ENCODE measurements at regions not wholly inside any gene's neighbourhood (a gene's known extent, or its start where the extent isn't known, plus 50 kb on each side); places are given as distances from the start of the nearest gene placed in this dataset.

DNA sequence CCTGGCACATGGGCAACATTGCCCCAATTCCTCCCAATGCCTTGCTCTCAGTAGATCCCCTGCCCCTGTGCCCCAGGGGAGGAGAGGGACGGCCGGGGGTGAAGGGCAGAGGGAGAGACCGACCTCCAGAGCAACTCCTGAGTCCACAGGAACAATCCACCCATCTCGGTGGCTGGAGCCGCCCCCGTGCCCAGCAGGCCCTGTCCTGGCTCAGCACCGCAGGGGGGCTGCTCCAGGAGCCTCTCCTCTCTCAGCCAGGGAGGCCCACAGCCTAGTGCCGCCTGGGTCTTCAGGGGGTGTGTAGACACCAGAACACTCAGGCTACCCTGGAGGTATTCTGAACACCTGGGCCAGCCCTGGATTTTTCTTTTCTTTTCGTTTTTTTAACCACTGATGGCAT, 233.7 kb upstream of the SDK2 start:
- Histone ChIP-seq H3K36me3 (no peaks in the 10 kb centered on the region), H3K27me3 (ENCODE audit: insufficient read depth, low read depth, severe bottlenecking) (no peaks in the 10 kb centered on the region), H3K27ac (no peak overlapping the region), H3K4me3 (ENCODE audit: low read depth, low read length) (no peak overlapping the region), H3K9me3 (ENCODE audit: severe bottlenecking) (no peaks in the 10 kb centered on the region)
- TF ChIP-seq, protein P1, sequence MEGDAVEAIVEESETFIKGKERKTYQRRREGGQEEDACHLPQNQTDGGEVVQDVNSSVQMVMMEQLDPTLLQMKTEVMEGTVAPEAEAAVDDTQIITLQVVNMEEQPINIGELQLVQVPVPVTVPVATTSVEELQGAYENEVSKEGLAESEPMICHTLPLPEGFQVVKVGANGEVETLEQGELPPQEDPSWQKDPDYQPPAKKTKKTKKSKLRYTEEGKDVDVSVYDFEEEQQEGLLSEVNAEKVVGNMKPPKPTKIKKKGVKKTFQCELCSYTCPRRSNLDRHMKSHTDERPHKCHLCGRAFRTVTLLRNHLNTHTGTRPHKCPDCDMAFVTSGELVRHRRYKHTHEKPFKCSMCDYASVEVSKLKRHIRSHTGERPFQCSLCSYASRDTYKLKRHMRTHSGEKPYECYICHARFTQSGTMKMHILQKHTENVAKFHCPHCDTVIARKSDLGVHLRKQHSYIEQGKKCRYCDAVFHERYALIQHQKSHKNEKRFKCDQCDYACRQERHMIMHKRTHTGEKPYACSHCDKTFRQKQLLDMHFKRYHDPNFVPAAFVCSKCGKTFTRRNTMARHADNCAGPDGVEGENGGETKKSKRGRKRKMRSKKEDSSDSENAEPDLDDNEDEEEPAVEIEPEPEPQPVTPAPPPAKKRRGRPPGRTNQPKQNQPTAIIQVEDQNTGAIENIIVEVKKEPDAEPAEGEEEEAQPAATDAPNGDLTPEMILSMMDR (IDR thresholded peaks at IDR 0.05; ENCODE audit: low read depth, low read length): no peak
- no peak for DNase-seq

DNA sequence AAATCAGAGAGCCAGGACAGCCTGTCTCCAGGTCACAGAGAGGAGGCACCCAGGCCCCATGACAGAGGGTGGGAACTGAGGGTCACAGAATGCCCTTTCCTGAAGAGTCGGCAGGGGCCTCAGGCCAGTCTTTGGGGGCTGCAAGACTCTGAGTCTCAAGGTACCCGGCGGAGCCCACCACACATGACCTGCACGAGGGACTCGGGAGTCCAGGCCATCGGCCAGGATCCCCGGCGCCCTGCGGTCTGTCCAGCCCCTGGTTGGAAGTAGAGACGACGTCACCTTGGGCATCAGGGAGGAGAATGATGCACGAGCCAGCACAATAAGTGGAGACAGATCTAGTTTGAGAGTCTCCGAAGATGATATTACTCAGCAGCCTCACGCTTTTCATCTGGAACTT, 234.7 kb upstream of the SDK2 start:
- Histone ChIP-seq H3K36me3 (no peaks in the 10 kb centered on the region), H3K27ac (no peak overlapping the region), H3K9me3 (ENCODE audit: severe bottlenecking) (no peaks in the 10 kb centered on the region), H3K4me3 (ENCODE audit: low read depth, low read length) (no peak overlapping the region), H3K27me3 (ENCODE audit: insufficient read depth, low read depth, severe bottlenecking) (no peaks in the 10 kb centered on the region)
- no peak for DNase-seq
- TF ChIP-seq, protein P1 (IDR thresholded peaks at IDR 0.05; ENCODE audit: low read depth, low read length): no peak

DNA sequence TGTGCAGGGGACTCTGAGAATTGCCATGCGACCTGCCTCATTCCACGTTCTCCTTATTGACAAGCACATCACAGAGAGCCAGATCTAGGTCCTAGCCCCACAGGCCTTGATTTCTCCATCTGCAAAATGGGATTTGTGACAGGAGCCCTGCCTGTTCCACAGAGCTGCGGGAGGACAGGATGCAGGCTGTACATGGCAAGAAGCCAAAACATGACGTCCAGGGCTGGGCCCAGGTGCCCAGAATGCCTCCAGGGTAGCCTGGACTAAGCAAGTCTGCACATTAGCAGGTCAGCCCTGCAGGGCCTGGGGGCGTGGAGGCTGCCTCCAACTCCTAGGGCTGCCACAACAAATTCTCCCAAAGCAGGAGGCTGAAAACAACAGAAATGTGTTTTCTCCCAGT, 235.7 kb upstream of the SDK2 start:
- Histone ChIP-seq H3K9me3 (ENCODE audit: severe bottlenecking) (no peaks in the 10 kb centered on the region), H3K36me3 (no peaks in the 10 kb centered on the region), H3K27me3 (ENCODE audit: insufficient read depth, low read depth, severe bottlenecking) (no peaks in the 10 kb centered on the region), H3K27ac (no peak overlapping the region), H3K4me3 (ENCODE audit: low read depth, low read length) (no peak overlapping the region)
- TF ChIP-seq, protein P1 (IDR thresholded peaks at IDR 0.05; ENCODE audit: low read depth, low read length): no peak
- no peak for DNase-seq

DNA sequence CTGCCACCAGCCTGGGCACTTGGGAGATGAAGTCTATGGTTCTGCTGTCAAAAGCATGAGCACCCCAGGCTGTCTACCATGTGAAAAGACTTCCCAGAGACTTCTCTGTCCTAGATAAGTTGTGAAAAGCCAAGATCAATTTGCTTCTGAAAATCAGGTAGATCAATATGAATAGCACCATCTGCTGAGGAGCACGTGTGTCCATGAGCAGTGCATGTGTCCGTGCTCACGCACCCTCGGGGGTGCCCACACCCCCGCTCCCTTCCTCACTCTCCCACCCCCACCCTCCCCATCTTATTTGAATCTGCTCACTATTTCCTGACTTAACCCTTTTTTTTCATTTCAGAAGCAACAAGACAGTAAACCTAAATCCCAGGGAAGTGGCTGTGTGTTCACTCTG, 238.3 kb upstream of the SDK2 start:
- Histone ChIP-seq H3K27ac (no peak overlapping the region), H3K27me3 (ENCODE audit: insufficient read depth, low read depth, severe bottlenecking) (no peaks in the 10 kb centered on the region), H3K36me3 (no peaks in the 10 kb centered on the region), H3K4me3 (ENCODE audit: low read depth, low read length) (no peak overlapping the region), H3K9me3 (ENCODE audit: severe bottlenecking) (no peaks in the 10 kb centered on the region)
- TF ChIP-seq, protein P1 (IDR thresholded peaks at IDR 0.05; ENCODE audit: low read depth, low read length): no peak
- no peak for DNase-seq

DNA sequence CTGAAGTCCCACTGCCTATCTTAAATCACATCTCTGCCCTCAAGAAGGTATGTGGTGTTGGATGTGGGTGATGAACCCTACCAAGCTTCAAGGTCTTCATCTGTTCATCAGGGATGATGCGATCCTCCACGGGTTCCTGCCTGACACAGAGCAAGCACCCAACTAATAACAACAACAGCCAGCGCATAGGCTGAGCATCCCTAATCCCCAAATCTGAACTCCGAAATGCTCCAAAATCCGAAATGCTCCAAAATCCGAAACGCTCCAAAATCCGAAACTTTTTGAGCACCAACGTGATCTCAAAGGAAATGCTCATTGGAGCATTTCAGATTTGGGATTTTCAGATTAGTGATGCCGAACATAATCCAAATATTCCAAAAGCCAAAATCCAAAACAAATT, 238.9 kb upstream of the SDK2 start:
- TF ChIP-seq, protein P1 (IDR thresholded peaks at IDR 0.05; ENCODE audit: low read depth, low read length): no peak
- Histone ChIP-seq H3K27me3 (ENCODE audit: insufficient read depth, low read depth, severe bottlenecking) (no peaks in the 10 kb centered on the region), H3K36me3 (no peaks in the 10 kb centered on the region), H3K4me3 (ENCODE audit: low read depth, low read length) (no peak overlapping the region), H3K9me3 (ENCODE audit: severe bottlenecking) (no peaks in the 10 kb centered on the region), H3K27ac (no peak overlapping the region)
- DNase-seq: no peak

DNA sequence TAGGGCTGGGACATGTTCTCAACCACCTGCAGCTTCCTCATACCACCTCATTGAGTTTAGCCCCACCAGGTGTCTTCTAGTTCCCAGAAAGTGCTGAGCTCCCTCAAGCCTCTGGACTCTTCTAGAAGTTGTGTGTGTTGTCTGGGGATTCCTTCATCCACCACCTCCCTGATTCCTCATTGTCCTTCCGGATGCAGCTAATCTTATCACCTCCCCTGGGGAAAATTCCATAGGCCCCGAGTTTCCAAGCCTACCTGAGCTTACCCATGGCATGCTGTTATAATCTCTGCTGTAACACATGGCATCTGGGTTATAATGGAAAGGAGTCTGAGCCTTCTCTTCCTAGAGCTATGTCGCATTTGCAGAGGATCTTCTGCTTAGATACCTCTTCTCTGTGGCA, 243.5 kb upstream of the SDK2 start:
- Histone ChIP-seq H3K27me3 (ENCODE audit: insufficient read depth, low read depth, severe bottlenecking) (no peaks in the 10 kb centered on the region), H3K36me3 (no peaks in the 10 kb centered on the region), H3K9me3 (ENCODE audit: severe bottlenecking) (no peaks in the 10 kb centered on the region), H3K4me3 (ENCODE audit: low read depth, low read length) (no peak overlapping the region), H3K27ac (no peak overlapping the region)
- TF ChIP-seq, protein P1 (IDR thresholded peaks at IDR 0.05; ENCODE audit: low read depth, low read length): no peak
- no peak for DNase-seq
